ENCODE measurements at regions not wholly inside any gene's neighbourhood (a gene's known extent, or its start where the extent isn't known, plus 50 kb on each side); places are given as distances from the start of the nearest gene placed in this dataset.
A peak's percentile ranks its signal among the peaks of the same experiment; 100 is the strongest.

DNA sequence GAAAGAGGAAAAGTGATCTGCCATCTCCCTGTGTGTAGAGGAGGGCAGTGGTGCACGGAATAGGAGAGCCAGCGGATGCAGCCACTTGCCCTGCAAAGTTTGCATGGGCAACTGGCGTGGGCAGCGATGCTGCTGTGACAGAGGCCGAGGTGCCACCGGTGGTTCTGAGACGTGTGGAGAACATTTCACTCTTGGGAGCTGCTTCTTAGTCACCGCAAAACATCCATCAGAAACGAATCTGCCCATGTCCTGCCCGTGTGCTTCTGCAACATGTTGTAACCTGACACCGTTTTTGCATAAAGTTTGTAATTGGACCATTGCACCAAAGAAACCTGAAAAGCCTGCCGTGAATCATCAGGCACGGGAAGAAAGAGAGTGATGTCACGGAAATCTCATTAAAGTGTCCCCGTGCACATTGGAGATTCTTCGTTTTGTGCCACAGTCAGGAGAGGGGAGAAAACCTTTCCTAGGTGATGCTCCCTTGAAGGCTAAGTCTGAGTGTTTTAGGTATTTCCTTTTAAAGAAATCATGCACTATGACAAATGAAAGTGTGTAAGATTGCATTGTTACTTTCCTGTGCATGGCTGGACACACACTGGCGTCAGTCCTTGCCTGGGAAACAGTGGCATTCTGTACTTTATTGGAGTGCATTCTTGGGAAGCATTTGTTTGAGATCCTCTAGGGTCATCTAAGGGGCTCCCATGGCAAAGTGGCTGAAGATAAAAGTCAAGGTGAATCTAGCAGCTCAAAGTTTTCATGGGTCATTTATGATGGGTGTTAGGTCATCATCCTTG is 302.6 kb downstream of the KLF6 start:
- peak; percentile 67 for DNase-seq (ENCODE audit: low spot score)

- DNase-seq (ENCODE audit: low spot score), result no peak
Measured at GRCh38 chr10:3481496-3481895, 303.5 kb downstream of the KLF6 start.

GRCh38 chr10:3480990-3481315 is 304.1 kb downstream of the KLF6 start:
- DNase-seq (ENCODE audit: low spot score), result no peak

DNA sequence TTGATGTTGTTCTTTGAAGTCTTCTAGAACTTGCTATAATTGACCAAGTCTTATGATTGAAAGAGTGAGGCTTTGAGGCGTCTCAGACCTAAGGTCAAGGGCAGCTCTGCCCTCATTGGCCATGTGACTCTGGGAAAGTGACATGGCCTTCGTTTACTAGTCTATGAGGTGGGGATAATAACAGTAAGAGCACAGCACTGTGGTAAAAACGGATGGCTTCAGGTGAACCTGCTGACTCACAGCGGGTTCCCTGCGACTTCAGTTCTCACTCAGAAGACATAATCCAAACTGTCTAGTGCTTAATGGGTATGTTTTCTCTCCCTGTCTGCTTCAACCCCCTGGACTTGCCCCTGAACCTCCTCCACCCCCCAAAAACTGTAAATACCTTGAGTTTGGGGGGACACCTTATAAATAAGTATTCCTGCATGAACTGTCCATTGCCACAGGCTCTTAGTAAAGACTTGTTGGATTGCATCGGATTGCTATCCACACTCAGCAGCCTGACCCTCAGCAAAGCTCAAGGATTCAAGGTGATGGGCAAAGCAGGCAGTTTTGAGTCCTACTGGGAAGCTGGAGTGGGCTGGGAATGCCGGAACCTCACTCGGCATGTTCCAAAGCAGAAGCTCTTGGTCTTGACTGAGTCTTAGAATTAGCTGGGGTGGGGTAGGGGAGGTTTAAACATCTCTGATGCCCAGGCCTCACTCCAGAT is 304.6 kb downstream of the KLF6 start:
- DNase-seq (ENCODE audit: low spot score), result no peak

DNA sequence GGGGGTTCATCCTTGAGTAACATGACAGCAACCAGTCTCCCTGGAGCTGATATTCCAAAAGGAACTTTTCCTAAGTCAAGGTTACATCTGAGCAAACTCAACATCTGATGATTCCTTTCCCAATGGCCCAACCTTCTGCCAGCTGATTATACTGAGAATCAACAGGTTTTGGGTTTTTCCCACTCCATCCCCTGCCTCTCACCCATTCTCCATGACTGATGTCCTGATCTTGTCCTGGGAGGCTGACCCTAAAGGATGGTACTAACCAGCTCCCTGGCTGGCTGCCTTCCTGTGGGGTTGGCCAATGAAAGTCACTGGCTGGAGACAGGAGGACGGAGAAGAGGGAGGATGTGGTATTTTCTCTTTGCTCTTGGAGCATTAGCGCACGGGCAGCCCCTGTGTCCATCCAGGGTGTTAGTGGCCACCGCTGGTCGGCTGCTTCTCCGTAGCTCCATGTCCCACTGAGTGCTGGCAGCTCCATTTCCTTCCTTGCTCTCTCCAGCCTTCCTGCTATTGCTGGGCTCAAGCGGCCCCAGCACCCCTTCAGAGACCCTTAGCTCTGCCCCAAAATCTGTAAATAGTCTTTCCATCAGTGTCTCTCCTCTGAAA is 306.2 kb upstream of the PITRM1 start:
- no peak for DNase-seq (ENCODE audit: low spot score)

- no peak for DNase-seq (ENCODE audit: low spot score)
Measured at GRCh38 chr10:3478153-3478552, 305.6 kb upstream of the PITRM1 start.

DNA sequence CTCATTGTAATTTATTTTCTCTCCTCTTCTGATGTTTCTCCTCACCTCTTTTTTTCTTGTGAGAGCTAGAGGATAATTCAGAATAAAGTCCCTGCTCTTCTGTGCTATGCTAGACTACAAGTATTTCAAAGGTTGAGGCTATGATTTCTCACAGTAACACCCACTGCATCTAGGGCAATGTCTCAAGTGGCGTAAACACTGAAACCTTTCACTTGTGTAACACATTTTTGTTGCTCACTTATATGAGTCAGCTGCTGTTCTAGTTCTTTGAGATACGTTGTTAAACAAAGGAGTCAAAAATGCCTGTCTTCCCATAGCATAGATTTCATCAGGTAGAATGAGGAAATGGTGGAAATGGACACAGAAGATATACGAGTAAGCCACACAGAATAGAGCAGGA is 305.1 kb upstream of the PITRM1 start:
- DNase-seq (ENCODE audit: low spot score), result peak; percentile 7

DNA sequence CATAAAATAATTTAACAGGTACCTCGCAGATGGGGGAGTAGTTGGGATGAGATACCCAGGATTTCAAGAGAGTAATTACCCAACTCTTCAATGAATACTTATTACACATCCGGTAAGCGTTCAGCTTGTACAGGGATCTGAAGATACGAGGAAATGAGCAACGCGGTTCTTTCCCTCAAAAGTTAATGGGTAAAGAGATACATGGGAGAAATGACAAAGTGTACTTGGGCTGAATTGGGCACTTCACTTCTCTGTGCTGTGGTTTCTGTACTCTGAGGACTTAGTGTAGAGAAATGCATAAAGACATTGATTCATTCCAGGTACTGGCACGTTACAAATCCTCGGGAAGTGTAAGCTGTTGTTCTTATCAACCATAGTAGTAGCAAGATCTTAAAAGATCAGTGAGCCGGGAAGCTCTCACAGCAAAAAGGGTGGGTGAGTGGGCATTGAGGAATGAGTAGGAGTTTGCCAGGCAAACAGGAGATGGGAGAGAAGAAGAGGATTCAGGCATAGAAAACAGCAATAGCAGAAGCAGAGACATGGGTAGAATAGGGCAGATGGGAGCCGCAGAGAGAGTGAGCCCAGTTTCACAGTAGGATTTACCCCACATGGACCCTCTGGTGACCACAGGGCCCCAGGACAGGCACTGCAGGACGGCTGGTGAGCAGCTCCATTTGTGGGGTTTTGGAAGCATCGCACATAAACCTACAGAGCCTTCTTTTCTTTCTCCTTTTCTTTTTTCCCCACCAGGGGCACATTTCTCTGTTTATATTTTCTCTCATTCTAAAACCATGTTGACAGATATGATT is 304.3 kb upstream of the PITRM1 start:
- no peak for DNase-seq (ENCODE audit: low spot score)

DNA sequence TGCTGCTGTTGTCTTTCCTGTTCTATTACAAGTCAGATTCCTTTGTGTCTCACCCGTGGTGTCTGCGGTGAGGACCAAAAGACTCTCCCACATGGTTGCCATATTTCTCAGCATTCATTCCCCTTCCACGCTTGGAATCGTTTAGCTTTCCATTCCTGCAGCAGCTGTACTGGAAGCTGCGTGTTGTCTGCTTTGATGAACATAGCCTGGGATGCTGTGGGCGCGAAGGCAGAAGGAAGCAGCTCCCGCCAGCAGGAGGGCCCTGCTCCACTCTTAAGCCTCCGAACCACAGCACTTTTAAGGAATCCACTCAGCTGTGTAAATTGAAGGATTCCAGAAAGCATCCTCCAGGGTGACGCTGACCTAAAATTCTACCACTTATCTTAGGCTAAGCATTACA is 303.6 kb upstream of the PITRM1 start:
- no peak for DNase-seq (ENCODE audit: low spot score)

DNA sequence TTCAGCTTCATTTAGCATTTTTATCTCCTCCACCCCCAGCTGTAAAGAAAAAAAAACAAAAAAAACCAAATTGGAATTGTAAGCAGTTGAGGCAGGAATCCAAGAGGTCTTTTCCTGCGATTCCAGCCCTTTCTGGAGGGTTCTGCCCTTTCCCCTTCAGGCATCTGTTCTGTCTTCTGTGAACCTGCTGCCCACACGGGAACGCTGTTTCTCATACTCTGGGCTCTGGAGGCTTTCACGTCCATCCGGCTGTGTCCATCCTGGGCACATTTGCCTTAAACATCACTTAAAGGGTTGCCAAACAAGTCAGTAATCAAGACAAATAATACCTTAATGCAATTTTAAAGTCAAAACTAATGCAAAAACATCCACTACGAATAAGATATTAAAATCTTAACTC is 302.8 kb upstream of the PITRM1 start:
- DNase-seq (ENCODE audit: low spot score), result no peak

DNA sequence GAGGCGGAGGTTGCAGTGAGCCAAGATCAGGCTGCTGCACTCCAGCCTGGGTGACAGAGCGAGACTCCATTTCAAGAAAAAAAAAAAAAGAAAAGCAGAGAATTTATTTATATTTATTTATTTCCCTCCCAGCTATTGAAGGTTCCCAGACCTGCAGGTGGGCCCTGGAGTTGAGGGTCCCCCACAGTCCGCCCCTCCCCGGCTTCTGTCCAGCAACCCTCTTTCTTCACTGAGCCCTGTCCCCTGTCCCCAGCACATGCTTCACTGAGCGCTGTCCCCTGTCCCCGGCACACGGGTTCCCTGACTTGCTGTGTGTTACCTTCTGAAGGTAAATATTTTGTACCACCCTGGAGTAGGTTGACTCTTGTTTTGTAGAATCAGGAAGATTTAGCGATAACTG is 301.7 kb upstream of the PITRM1 start:
- no peak for DNase-seq (ENCODE audit: low spot score)

- DNase-seq (ENCODE audit: low spot score), result no peak
Measured at GRCh38 chr10:3473271-3473670, 300.7 kb upstream of the PITRM1 start.

- DNase-seq (ENCODE audit: low spot score), result peak; percentile 9
Measured at GRCh38 chr10:3472287-3473051, 299.9 kb upstream of the PITRM1 start.

DNA sequence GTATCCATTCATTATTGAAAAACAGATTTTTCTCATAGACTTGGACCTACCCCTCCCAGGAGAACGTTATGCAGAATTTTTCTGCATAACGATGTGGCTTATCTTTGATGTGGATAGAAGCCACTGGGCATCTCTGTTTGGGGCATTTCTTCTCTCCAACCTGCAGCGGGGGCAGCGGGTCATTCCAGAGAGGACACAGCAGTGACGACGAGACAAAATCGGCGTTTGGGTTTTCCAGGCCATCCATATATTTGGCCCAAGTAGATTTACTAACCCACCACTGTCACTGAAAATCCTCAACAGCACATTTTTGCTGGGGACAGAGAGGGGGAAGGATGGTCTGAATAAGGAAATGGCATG is 299.3 kb upstream of the PITRM1 start:
- DNase-seq (ENCODE audit: low spot score), result no peak

DNA sequence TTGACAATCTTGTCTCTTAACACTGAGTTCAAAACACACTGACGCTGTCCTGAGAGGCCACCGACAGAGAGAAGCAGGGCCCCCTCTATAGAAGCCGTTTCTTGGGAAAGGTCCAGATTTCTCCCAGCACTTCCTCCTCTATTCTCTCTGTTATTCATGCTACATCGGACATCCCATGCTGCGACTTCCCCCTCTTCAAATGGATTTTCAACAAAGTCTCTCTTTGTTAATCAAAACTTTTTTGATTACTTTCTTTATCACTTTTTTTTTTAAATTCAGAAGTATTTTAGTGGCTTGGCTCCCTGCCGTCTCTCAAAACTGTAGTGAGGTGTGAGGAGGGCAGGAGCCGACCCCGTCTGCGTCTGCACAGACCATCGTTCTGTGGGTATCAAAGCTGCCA is 298.9 kb upstream of the PITRM1 start:
- no peak for DNase-seq (ENCODE audit: low spot score)

DNA sequence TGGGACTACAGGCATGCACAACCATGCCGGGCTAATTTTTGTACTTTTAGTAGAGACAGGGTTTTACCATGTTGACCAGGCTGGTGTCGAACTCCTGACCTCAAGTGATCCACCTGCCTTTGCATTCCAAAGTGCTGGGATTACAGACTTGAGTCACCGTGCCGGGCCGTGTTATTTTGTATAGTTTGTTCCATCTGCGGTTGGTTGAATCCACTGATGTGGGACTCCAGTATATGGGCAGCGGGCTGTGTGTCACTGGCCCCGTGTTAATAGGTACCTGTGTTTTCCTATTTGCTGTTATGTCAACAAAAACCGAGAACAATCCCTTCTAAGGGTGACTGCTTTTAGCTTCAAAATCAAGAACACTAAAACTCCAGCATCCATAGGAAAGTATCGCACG is 297.6 kb upstream of the PITRM1 start:
- DNase-seq (ENCODE audit: low spot score), result no peak

DNA sequence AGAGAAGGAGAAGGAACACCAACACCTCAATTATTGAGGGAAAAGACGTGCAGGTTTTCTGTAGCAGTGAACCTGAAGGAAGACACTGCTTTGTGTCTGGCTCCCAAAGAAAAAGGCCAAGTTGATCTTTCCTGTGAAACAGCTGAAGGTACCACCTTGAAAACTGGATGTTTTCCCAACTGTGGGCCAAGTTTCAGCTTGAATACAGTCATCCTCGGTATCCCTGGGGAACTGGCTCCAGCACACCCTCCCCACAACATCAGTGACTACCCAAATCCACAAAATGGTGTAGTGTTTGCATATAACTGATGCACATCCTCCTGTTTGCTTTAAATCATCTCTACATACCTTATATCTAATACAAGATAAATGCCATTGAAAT is 297.0 kb upstream of the PITRM1 start:
- no peak for DNase-seq (ENCODE audit: low spot score)

DNA sequence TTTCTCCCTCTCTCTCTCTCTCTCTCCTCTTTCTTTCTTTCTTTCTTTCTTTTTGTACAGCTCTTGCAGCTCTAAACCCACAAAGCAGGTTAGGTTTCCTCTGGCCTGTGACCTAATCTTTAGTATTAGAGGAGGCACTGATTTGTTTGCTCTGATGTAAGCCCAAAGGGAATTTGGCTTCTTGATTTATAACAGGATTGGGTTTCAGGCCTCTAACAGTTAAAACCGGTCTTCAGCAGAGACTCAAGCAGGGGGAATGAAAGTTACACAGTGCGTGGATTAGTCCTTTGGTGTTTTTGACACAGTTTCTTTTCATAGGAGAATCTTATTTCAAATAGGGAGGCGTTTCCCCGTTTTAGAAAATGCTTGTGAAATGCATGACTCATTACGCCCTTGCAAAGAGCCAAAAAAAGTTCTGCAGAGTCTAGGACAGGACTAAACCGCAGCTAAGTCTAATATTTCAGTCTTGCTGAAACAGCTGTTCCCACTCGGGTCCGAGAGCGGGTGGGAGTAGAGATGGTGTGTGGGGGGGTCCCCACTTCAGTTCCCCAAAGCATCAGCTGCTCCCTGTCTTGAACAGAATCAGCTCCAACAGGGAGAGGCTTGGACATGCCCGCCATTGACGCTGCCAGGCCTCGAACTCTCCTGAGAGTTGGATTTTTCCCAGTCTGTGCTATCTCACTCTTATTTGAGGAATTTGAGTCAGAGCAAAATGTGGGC is 296.5 kb upstream of the PITRM1 start:
- peak; percentile 63 for DNase-seq (ENCODE audit: low spot score)

- DNase-seq (ENCODE audit: low spot score), result peak; percentile 52
Measured at GRCh38 chr10:3467052-3467951, 294.7 kb upstream of the PITRM1 start.

DNA sequence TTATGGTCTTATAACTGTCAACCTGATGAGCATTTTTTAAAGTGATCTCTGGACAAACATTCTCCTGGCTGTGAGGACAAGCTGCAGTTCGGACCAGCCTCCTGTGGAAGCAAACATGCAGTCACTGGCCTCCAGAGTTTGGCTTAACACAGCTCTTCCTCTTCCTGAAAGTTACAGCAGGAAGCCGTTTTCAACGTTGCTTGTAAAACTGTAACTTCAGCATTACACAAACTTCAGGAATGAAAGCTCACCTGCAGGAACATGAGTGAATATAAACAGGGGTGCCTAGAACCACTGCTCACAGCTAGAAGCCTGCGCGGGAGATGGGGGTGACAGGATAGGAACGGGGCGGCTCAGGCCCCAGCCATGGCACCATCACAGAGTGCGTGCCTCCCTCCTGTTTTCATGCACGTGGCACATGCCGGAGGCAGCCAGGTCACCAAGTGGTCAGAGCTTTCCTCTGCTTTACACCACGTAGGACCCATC is 292.9 kb upstream of the PITRM1 start:
- DNase-seq (ENCODE audit: low spot score), result no peak

Data from AG08396 (cell line).